Sigmoid colon (tissue), 6 donors: ENCODE measurements at regions not wholly inside any gene's neighbourhood (a gene's known extent, or its start where the extent isn't known, plus 50 kb on each side); places are given as distances from the start of the nearest gene placed in this dataset.

ENCODE experiments used
- DNase-seq: peaks from one replicate; pipeline ENCODE4 v3.0.0-alpha.2; 2019
- H3K27ac ChIP-seq, 4 donors: fragments of 200-600 bp; sonication (generic); one replicate each; pipeline ENCODE4 v1.5.1; 2016 to 2019; ENCODE audit warnings: mild to moderate bottlenecking in 1 of 4
- H3K27me3 ChIP-seq, 3 donors: fragments of 200-600 bp; sonication (generic); one replicate each; pipeline ENCODE4 v1.5.1; 2019; ENCODE audit warnings: mild to moderate bottlenecking in 1 of 3
- H3K36me3 ChIP-seq, 4 donors: fragments of 200-600 bp; sonication (generic); one replicate each; pipeline ENCODE4 v1.5.1; 2016 to 2019
- H3K4me1 ChIP-seq, 4 donors: fragments of 200-600 bp; sonication (generic); one replicate each; pipeline ENCODE4 v1.5.1; 2017 to 2019
- H3K4me3 ChIP-seq, 4 donors: fragments of 200-600 bp; sonication (generic); one replicate each; pipeline ENCODE4 v1.5.1; 2017 to 2019; ENCODE audit warnings: mild to moderate bottlenecking in 2 of 4, moderate library complexity in 1 of 4
- H3K9me3 ChIP-seq, 4 donors: fragments of 200-600 bp in 3 of 4; sonication (generic) in 3 of 4; one replicate each; pipeline versions ENCODE4 v1.5.1 to v1.6.1; 2013 to 2019
- EP300 ChIP-seq, 4 donors: sonication (generic); formaldehyde crosslinking; IDR thresholded peaks; one replicate each; pipeline ENCODE4 v1.6.1; 2017; ENCODE audit warnings: antibody characterized with exemption in 4 of 4
- POLR2A ChIP-seq, 2 donors: fragments of 450-650 bp; IDR thresholded peaks; one replicate each; pipeline ENCODE4 v1.6.1; 2016; ENCODE audit warnings: antibody characterized with exemption in 2 of 2, mild to moderate bottlenecking in 2 of 2, moderate library complexity in 2 of 2
- POLR2AphosphoS5 ChIP-seq, 4 donors: sonication (generic); formaldehyde crosslinking; IDR thresholded peaks; one replicate each; pipeline ENCODE4 v1.6.1; 2017; ENCODE audit warnings: antibody characterized with exemption in 4 of 4
- WGBS, 2 donors: extraction: QIAGEN DNeasy Blood & Tissue Kit; methylation state at CpG; one replicate each; pipeline ENCODE4 v1.1.7; 2013; 5-methylcytosine and 5-hydroxymethylcytosine counted together
- intact Hi-C: fragments of 100-400 bp; cut with DNase I; formaldehyde crosslinking; loops from one replicate; pipeline ENCODE4 v1.15.1; 2023
- TF ChIP-seq, protein P1 (sequence below), 4 experiments: fragments of 450-650 bp in 3 of 4; fragments of 200-600 bp in 1 of 4; IDR thresholded peaks; one replicate each; pipeline ENCODE4 v1.5.1; 2016 to 2019; ENCODE audit warnings: antibody characterized with exemption in 4 of 4, mild to moderate bottlenecking in 3 of 4, moderate library complexity in 2 of 4
- donor health status: healthy with polysubstance abuse.
- donor health status: healthy.

DNA sequence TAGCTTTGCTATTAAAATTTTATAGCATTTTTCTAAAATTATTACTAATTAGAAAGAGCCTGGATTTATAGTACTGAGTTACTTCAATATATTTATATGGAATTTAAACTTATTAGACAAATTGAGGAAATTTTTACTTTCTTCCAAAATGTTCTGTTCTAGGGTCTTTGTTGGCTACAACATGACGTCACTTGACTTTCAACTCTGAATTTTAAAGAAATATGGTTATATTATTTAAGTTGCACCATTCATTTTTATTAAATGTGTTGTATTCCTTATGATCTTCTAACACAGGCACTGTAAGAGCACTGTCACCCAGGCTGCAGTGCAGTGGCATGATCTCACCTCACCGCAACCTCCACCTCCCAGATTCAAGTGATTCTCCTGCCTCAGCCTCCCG lies 119.4 kb upstream of the CYLC2 start:
- Histone ChIP-seq H3K4me1 (no peaks in the 10 kb centered on the region), H3K27ac (no peak overlapping the region), H3K27me3 (no peaks in the 10 kb centered on the region), H3K36me3 (no peaks in the 10 kb centered on the region), H3K9me3 (no peaks in the 10 kb centered on the region), H3K4me3 (no peak overlapping the region)
- WGBS, 2 donors, result 87 to 91% methylated on average over 3 of the region's 3 CpGs
- no peak for DNase-seq
- intact Hi-C loops, result no loop called here
- TF ChIP-seq POLR2A (IDR thresholded peaks at IDR 0.05) (no peak), EP300 (IDR thresholded peaks at IDR 0.05) (no peak), POLR2AphosphoS5 (IDR thresholded peaks at IDR 0.05) (no peak)
- TF ChIP-seq, protein P1, sequence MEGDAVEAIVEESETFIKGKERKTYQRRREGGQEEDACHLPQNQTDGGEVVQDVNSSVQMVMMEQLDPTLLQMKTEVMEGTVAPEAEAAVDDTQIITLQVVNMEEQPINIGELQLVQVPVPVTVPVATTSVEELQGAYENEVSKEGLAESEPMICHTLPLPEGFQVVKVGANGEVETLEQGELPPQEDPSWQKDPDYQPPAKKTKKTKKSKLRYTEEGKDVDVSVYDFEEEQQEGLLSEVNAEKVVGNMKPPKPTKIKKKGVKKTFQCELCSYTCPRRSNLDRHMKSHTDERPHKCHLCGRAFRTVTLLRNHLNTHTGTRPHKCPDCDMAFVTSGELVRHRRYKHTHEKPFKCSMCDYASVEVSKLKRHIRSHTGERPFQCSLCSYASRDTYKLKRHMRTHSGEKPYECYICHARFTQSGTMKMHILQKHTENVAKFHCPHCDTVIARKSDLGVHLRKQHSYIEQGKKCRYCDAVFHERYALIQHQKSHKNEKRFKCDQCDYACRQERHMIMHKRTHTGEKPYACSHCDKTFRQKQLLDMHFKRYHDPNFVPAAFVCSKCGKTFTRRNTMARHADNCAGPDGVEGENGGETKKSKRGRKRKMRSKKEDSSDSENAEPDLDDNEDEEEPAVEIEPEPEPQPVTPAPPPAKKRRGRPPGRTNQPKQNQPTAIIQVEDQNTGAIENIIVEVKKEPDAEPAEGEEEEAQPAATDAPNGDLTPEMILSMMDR (IDR thresholded peaks at IDR 0.05), result no peak

DNA sequence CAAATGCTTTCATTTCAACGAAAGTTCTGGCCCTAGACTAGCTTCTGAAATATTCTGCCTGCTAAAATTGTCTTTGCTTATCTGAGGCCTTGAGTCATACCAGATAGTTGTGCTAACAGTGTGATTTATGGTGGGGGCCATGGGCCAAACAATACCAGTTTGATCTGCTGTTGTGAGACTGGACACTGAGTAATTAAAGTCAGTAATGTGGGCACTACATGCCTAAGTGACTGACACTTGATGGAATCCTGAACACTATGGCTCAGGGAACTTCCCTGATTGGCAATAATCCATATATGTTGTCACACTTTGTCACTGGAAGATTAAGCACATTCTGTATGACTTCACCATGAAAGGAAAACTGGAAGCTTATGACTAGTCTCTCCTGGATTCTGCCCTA lies 127.6 kb upstream of the CYLC2 start:
- intact Hi-C loops, result no loop called here
- Histone ChIP-seq H3K27me3 (no peaks in the 10 kb centered on the region), H3K27ac (no peak overlapping the region), H3K4me1 (peaks cover 0 to 3% (median 0%) of the 10 kb centered on the region in 4 donors), H3K36me3 (no peaks in the 10 kb centered on the region), H3K4me3 (no peak overlapping the region), H3K9me3 (peaks cover 0 to 1% (median 0%) of the 10 kb centered on the region in 4 donors)
- no peak for DNase-seq
- WGBS, 2 donors, result 37 to 52% methylated on average over 1 of the region's 1 CpG
- TF ChIP-seq EP300 (IDR thresholded peaks at IDR 0.05) (no peak), POLR2AphosphoS5 (IDR thresholded peaks at IDR 0.05) (no peak), POLR2A (IDR thresholded peaks at IDR 0.05) (no peak)
- TF ChIP-seq, protein P1 (IDR thresholded peaks at IDR 0.05), result no peak

GRCh38 chr9:102862478-102862877 lies 132.7 kb upstream of the CYLC2 start:
- Histone ChIP-seq H3K9me3 (no peaks in the 10 kb centered on the region), H3K4me3 (no peak overlapping the region), H3K4me1 (peaks cover 0 to 2% (median 0%) of the 10 kb centered on the region in 4 donors), H3K27ac (no peak overlapping the region), H3K27me3 (no peaks in the 10 kb centered on the region), H3K36me3 (no peaks in the 10 kb centered on the region)
- intact Hi-C loops, result no loop called here
- no peak for TF ChIP-seq POLR2A (IDR thresholded peaks at IDR 0.05)
- TF ChIP-seq EP300 (IDR thresholded peaks at IDR 0.05), result no peak
- TF ChIP-seq POLR2AphosphoS5 (IDR thresholded peaks at IDR 0.05), result no peak
- TF ChIP-seq, protein P1 (IDR thresholded peaks at IDR 0.05), result no peak
- DNase-seq, result no peak
- 83 to 84% methylated on average over 1 of the region's 1 CpG for WGBS, 2 donors

- Histone ChIP-seq H3K27me3 (no peaks in the 10 kb centered on the region), H3K4me1 (no peaks in the 10 kb centered on the region), H3K27ac (no peak overlapping the region), H3K4me3 (no peak overlapping the region), H3K36me3 (no peaks in the 10 kb centered on the region), H3K9me3 (no peaks in the 10 kb centered on the region)
- TF ChIP-seq POLR2AphosphoS5 (IDR thresholded peaks at IDR 0.05) (no peak), POLR2A (IDR thresholded peaks at IDR 0.05) (no peak), EP300 (IDR thresholded peaks at IDR 0.05) (no peak)
- TF ChIP-seq, protein P1 (IDR thresholded peaks at IDR 0.05), result no peak
- 79 to 94% methylated on average over 2 of the region's 2 CpGs for WGBS, 2 donors
- intact Hi-C loops, result no loop called here
- DNase-seq, result no peak
Measured at GRCh38 chr9:102855641-102856040, 139.5 kb upstream of the CYLC2 start.

DNA sequence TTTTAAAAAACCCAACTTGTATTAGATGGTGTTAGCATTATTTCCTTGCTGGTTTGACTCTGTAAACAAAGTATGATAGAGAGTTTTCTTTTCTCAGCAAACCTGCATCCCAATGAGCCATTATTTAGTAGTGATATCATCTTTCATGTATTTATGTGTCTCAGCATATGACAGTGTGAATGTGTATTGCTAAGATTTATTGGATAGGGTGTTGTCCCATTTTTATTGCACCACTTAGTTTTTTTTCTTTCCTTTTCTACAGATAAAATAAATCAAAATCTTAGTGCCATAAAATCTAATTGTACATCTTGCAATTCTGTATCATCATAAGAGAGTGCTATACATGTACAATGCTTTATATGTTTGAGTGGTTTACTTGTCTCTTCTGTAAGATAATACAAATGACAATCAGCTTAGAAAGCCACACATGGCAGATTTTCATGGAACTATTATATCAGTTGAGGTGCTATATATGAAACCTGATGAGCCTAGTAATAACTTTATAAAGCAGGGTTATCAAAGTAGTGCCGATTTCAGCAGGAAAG lies 149.2 kb upstream of the CYLC2 start:
- H3K4me1 ChIP-seq, result no peaks in the 10 kb centered on the region
- H3K9me3 ChIP-seq, result no peaks in the 10 kb centered on the region
- no peak overlapping the region for H3K27ac ChIP-seq
- H3K4me3 ChIP-seq, result no peak overlapping the region
- intact Hi-C loops, result no loop called here
- H3K27me3 ChIP-seq, result no peaks in the 10 kb centered on the region
- H3K36me3 ChIP-seq, result no peaks in the 10 kb centered on the region
- DNase-seq, result no peak
- WGBS, 2 donors, result 22 to 65% methylated on average over 1 of the region's 1 CpG
- TF ChIP-seq POLR2A (IDR thresholded peaks at IDR 0.05), result no peak
- TF ChIP-seq, protein P1 (IDR thresholded peaks at IDR 0.05), result no peak
- no peak for TF ChIP-seq POLR2AphosphoS5 (IDR thresholded peaks at IDR 0.05)
- TF ChIP-seq EP300 (IDR thresholded peaks at IDR 0.05), result no peak
